ENCODE measurements at regions not wholly inside any gene's neighbourhood (a gene's known extent, or its start where the extent isn't known, plus 50 kb on each side); places are given as distances from the start of the nearest gene placed in this dataset.
"Not testable (repeated sequence)": the region's sequence is repeated elsewhere in the genome, so short reads cannot be mapped to it uniquely, and the experiment has no call there.

- H3K4me3 ChIP-seq = no peak overlapping the region
- ATAC-seq (ENCODE audit: insufficient read depth, low FRiP score) = no peak
- no peak for TF ChIP-seq CTCF (IDR thresholded peaks at IDR 0.05; ENCODE audit: control extremely low read depth, extremely low read depth)
- H3K27me3 ChIP-seq (ENCODE audit: control insufficient read depth in 3 of 3, insufficient read depth in 3 of 3, low read length in 2 of 3) = no peaks in the 10 kb centered on the region
- no peaks in the 10 kb centered on the region for H3K4me1 ChIP-seq (ENCODE audit: control insufficient read depth in 5 of 5, insufficient read depth in 5 of 5, low read length in 5 of 5)
- H3K36me3 ChIP-seq (ENCODE audit: control insufficient read depth in 4 of 4, insufficient read depth in 4 of 4, low read length in 4 of 4) = no peaks in the 10 kb centered on the region
- no peak overlapping the region for H3K9ac ChIP-seq (ENCODE audit: insufficient read depth in 1 of 2, low read length in 2 of 2)
- H3K27ac ChIP-seq (ENCODE audit: low read depth in 1 of 2, low read length in 1 of 2) = no peak overlapping the region
- no peaks in the 10 kb centered on the region for H3K9me3 ChIP-seq (ENCODE audit: control insufficient read depth in 4 of 4, insufficient read depth in 3 of 4, low read length in 3 of 4)
- WGBS, 2 donors = 29 to 35% methylated on average over 3 of the region's 3 CpGs
- no peak for DNase-seq
Measured at GRCh38 chr4:179353786-179354185, 1911.5 kb upstream of the AGA start.

- DNase-seq (no peak), ATAC-seq (ENCODE audit: insufficient read depth, low FRiP score) (no peak)
- H3K27ac ChIP-seq (ENCODE audit: low read depth in 1 of 2, low read length in 1 of 2) = no peak overlapping the region
- no peaks in the 10 kb centered on the region for H3K9me3 ChIP-seq (ENCODE audit: control insufficient read depth in 4 of 4, insufficient read depth in 3 of 4, low read length in 3 of 4)
- H3K36me3 ChIP-seq (ENCODE audit: control insufficient read depth in 4 of 4, insufficient read depth in 4 of 4, low read length in 4 of 4) = no peaks in the 10 kb centered on the region
- H3K27me3 ChIP-seq (ENCODE audit: control insufficient read depth in 3 of 3, insufficient read depth in 3 of 3, low read length in 2 of 3) = no peaks in the 10 kb centered on the region
- no peaks in the 10 kb centered on the region for H3K4me1 ChIP-seq (ENCODE audit: control insufficient read depth in 5 of 5, insufficient read depth in 5 of 5, low read length in 5 of 5)
- 65 to 68% methylated on average over 8 of the region's 8 CpGs for WGBS, 2 donors
- no peak overlapping the region for H3K9ac ChIP-seq (ENCODE audit: insufficient read depth in 1 of 2, low read length in 2 of 2)
- no peak overlapping the region for H3K4me3 ChIP-seq
- no peak for TF ChIP-seq CTCF (IDR thresholded peaks at IDR 0.05; ENCODE audit: control extremely low read depth, extremely low read depth)
Measured at GRCh38 chr4:179361978-179362486, 1919.8 kb upstream of the AGA start.

- H3K9ac ChIP-seq (ENCODE audit: insufficient read depth in 1 of 2, low read length in 2 of 2); ATAC-seq (ENCODE audit: insufficient read depth, low FRiP score); H3K27me3 ChIP-seq (ENCODE audit: control insufficient read depth in 3 of 3, insufficient read depth in 3 of 3, low read length in 2 of 3); H3K9me3 ChIP-seq (ENCODE audit: control insufficient read depth in 4 of 4, insufficient read depth in 3 of 4, low read length in 3 of 4); DNase-seq; H3K4me1 ChIP-seq (ENCODE audit: control insufficient read depth in 5 of 5, insufficient read depth in 5 of 5, low read length in 5 of 5); H3K4me3 ChIP-seq; H3K36me3 ChIP-seq (ENCODE audit: control insufficient read depth in 4 of 4, insufficient read depth in 4 of 4, low read length in 4 of 4); H3K27ac ChIP-seq (ENCODE audit: low read depth in 1 of 2, low read length in 1 of 2): not testable (repeated sequence)
- 96 to 97% methylated on average over 3 of the region's 3 CpGs for WGBS, 2 donors
Measured at GRCh38 chr4:179365932-179366331, 1923.7 kb upstream of the AGA start.

- ATAC-seq (ENCODE audit: insufficient read depth, low FRiP score) (no peak), DNase-seq (no peak)
- H3K9me3 ChIP-seq (ENCODE audit: control insufficient read depth in 4 of 4, insufficient read depth in 3 of 4, low read length in 3 of 4) = no peaks in the 10 kb centered on the region
- no peak overlapping the region for H3K9ac ChIP-seq (ENCODE audit: insufficient read depth in 1 of 2, low read length in 2 of 2)
- 75 to 82% methylated on average over 1 of the region's 1 CpG for WGBS, 2 donors
- TF ChIP-seq CTCF (IDR thresholded peaks at IDR 0.05; ENCODE audit: control extremely low read depth, extremely low read depth) = no peak
- H3K27ac ChIP-seq (ENCODE audit: low read depth in 1 of 2, low read length in 1 of 2) = no peak overlapping the region
- no peaks in the 10 kb centered on the region for H3K4me1 ChIP-seq (ENCODE audit: control insufficient read depth in 5 of 5, insufficient read depth in 5 of 5, low read length in 5 of 5)
- no peaks in the 10 kb centered on the region for H3K27me3 ChIP-seq (ENCODE audit: control insufficient read depth in 3 of 3, insufficient read depth in 3 of 3, low read length in 2 of 3)
- H3K4me3 ChIP-seq = no peak overlapping the region
- no peaks in the 10 kb centered on the region for H3K36me3 ChIP-seq (ENCODE audit: control insufficient read depth in 4 of 4, insufficient read depth in 4 of 4, low read length in 4 of 4)
Measured at GRCh38 chr4:179372242-179372641, 1930.0 kb upstream of the AGA start.
